GM21526 (cell line): ENCODE measurements at regions not wholly inside any gene's neighbourhood (a gene's known extent, or its start where the extent isn't known, plus 50 kb on each side); places are given as distances from the start of the nearest gene placed in this dataset.

Experiments used
- ATAC-seq: cut with Tn5 transposase; IDR thresholded peaks from one replicate; pipeline ENCODE4 v1.9.1; 2021; ENCODE audit warnings: moderate library complexity; ENCODE audit not compliant: unreplicated experiment, low FRiP score

DNA sequence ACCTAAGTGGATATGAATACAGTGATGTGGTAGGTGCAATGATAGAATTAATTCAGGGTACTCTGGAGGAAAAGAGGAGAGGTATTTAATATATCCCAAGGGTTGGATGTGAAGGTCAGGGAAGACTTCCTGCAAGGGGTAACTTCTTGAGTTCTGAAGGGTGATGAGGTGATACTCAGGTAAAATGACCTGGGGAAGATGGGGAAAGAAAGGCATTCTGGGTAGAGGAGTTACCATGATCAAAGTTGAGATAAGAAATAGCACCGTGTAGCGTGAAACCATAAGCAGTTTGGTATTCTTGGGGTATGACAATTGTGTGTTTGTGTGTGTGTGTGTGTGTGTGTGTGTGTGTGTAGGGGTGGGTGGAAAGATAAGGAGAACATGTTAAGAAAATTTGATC, 270.4 kb upstream of the LCORL start:
- no peak for ATAC-seq

DNA sequence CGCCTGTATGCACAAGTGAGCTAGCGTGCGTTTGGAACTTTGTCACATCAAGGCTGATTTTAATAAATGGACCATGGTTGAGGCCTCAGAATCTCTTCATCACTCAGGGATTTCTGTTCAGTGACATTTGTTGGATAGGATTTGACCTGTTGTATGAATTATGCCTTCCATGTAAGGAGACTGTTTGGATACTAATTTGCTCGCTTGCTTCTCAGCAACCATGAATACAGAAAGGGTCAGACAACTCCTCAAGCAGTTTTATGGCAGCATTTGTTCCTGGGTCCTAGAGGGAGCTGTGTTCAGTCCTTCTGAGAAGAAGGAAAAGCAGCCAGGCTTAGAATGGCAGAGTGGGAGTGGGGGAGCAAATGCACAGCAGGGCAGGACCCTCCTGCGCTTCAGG, 269.7 kb upstream of the LCORL start:
- no peak for ATAC-seq

DNA sequence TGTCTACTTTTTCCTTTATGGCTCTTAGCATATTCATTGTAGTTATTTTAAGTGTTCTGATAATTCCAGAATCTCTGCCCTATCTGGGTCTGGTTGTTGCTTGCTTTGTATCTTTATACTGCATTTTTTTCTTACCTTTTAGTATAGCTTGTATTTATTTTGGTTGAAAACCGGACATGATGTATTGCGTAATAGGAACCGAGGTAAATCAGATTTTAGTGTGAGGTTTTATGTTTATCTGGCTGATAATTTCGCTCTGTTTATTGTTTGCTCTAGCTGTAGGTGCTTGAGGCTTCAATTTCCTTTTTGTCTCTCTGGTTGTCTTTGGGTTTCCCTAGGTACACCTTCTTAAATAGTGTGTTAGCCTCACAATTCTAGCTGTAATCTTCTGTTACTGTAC, 263.8 kb upstream of the LCORL start:
- no peak for ATAC-seq

GRCh38 chr4:18278244-18278643, 256.7 kb upstream of the LCORL start:
- ATAC-seq: no peak

DNA sequence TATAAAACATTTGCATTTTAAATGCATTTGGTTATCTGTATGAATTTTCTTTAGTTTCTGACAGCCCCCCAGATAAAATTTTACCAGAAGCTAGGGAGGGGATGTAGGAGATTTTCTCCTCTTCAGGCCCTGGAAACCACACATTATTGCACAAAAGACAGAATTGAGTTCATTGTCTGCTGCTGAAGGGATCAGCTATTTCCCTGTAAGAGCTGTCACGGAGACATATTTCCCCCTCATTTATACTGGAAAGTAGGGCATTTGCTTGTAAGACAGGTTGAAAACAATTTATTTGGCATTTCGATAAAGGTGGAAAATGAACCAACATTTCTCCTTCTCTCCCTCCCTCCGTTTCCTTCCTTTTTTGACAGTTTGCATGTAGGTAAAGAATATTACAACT, 241.3 kb upstream of the LCORL start:
- no peak for ATAC-seq

- ATAC-seq: no peak
Observed at GRCh38 chr4:18252052-18252451, 230.5 kb upstream of the LCORL start.

- no peak for ATAC-seq
Observed at GRCh38 chr4:18250564-18250963, 229.0 kb upstream of the LCORL start.

GRCh38 chr4:18248611-18249010, 227.1 kb upstream of the LCORL start:
- ATAC-seq: no peak

DNA sequence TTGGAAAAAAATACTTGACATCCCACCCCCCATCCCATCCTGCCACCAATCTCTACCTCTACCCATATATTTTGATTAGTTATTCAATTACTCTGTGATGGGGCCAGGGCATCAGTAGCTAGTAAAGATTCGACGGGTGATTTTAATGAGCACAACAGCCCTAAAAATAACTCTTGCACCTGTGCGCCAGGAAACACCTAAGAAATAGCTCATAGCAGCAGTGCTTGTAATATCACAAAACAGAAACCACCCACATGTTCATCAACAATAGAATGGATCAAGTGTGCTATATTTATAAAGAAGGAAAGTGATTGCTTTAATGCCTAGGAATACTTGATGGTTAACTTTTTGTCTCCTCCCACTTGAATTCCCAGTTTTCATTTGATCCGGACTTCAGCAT, 225.6 kb upstream of the LCORL start:
- no peak for ATAC-seq

GRCh38 chr4:18242919-18243693, 221.6 kb upstream of the LCORL start:
- no peak for ATAC-seq

DNA sequence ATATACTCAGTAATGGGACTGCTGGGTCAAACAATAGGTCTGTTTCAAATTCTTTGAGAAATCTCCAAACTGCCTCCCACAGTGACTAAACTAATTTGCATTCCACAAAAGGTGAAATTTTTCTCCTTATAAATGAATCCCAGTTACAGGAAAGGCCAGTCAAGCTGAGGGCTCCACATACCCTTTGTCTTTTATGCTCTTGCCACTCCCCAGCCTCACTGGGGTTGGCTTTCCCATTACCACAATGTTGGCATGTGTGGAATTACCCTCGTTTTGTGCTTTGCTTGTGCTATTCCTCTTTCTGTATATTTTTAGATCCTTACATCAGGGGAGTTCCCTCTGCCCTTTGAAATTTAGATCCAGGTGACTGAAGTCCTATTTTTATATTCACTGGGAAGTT, 220.2 kb upstream of the LCORL start:
- ATAC-seq: no peak

GRCh38 chr4:18234108-18234507, 212.6 kb upstream of the LCORL start:
- no peak for ATAC-seq

GRCh38 chr4:18231726-18232125, 210.2 kb upstream of the LCORL start:
- ATAC-seq: no peak

DNA sequence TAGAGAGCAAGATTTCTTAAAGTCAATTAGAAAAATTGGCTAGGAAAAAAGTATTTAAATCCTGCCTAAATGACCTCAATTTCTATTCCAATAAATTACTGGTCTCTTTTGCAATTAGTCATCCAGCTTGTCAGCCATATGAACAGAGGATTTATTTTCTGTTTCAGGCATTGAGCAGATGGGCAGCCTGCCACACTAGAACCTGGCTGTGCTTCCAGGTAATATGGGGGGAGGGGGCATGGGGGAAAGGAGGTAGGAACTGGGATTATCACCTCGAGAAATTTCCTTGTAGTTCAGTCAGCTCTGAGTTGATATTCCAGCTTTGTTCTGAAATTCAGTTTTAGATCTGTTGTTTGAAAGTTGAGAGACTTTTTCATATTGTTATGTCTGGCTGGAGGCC, 206.3 kb upstream of the LCORL start:
- ATAC-seq: no peak

- no peak for ATAC-seq
Observed at GRCh38 chr4:18214411-18215055, 193.0 kb upstream of the LCORL start.

DNA sequence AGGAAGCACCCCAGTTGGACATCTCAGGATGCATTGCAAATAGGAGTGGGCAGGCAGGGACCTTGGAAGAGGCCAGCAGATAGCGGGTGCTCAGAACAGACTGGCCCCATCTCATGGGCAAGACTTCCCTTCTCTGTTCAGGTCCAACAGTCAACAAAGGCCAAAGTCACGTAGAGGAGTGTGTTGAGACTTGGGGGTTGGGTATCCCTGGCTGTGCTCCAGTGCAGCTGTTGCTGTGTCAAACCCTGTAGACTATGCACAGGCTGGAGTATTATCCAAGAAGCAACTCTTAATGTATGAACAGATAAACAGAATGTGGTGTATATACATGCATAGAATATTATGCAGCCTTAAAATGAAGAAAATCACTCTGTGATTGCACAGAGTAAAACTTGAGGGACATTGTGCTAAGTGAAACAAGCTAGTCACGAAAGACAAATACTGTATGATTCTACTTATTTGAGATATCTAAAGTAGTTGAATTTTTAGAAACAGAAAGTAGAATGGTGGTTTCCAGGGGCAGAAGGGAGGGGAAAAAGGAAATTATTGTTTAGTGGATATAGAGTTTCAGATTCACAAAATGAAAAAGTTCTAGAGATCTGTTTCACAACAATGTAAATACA, 192.1 kb upstream of the LCORL start:
- ATAC-seq: no peak

GRCh38 chr4:18209448-18209847, 187.9 kb upstream of the LCORL start:
- peak; percentile 55 for ATAC-seq

DNA sequence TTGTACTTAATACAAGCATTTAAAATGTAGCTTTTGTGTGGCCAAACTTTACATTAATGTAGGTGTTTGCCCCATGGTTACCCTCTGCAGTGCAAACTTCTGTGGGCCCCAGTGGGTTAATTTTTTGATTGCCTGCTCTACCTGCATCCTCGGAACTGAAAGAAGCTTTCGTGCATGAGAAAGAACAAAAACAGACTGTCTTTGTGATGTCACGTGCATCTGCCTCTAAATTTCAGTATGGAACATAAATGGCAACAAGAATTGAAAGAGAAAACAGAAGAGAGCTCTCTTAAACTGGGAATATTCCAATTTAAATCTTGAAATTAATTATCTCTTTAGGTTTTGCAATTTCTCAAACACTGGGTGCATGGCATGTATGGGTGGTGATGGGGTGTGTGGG, 182.4 kb upstream of the LCORL start:
- ATAC-seq: no peak

- no peak for ATAC-seq
Observed at GRCh38 chr4:18202486-18202885, 180.9 kb upstream of the LCORL start.

DNA sequence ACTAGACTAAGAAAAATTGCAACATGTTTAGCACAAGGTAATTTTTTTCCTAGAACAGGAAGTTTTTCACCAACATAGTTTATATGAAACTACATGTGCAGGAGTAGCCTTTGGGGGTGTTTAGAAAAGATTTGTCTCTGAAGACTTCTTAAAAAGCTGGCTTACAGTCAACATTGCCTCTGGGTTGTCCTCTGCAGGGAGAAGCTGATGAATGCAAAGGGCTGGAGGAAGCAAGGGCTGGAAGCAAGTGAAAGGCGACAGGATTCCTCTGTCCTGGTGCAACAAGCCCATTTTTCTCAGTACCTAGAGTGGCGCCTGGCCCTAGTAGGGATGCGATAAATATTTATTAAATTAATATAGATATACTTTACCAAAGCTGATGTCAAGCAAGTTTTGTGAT, 180.3 kb upstream of the LCORL start:
- ATAC-seq: no peak

GRCh38 chr4:18198653-18199052, 177.1 kb upstream of the LCORL start:
- ATAC-seq: no peak

- ATAC-seq: no peak
Observed at GRCh38 chr4:18197467-18197866, 175.9 kb upstream of the LCORL start.
